Activated naive CD8-positive, alpha-beta T cell treated with anti-CD3 and anti-CD28 coated beads, Interleukin-2, amount 50 U/mL, for 24 hours (primary cell): ENCODE measurements at regions not wholly inside any gene's neighbourhood (a gene's known extent, or its start where the extent isn't known, plus 50 kb on each side); places are given as distances from the start of the nearest gene placed in this dataset.
A peak's percentile ranks its signal among the peaks of the same experiment; 100 is the strongest.

Experiments used
- ATAC-seq: fragments of 150-1000 bp; cut with Tn5 transposase; one replicate; pipeline ENCODE4 v1.10.0; 2021
- DNase-seq: peaks from one replicate; pipeline ENCODE4 v3.0.0; 2021
- H3K27ac Mint-ChIP-seq: one replicate; pipeline ENCODE4 v1.8.0; 2021; ENCODE audit warnings: mild to moderate bottlenecking, mixed read lengths
- H3K27me3 Mint-ChIP-seq: one replicate; pipeline ENCODE4 v1.8.0; 2021; ENCODE audit warnings: mixed read lengths
- H3K36me3 Mint-ChIP-seq: one replicate; pipeline ENCODE4 v1.8.0; 2021; ENCODE audit warnings: low read depth, mixed read lengths
- H3K4me1 Mint-ChIP-seq: one replicate; pipeline ENCODE4 v1.8.0; 2021; ENCODE audit warnings: mixed read lengths
- H3K4me3 Mint-ChIP-seq: one replicate; pipeline ENCODE4 v1.8.0; 2021; ENCODE audit warnings: mild to moderate bottlenecking, moderate library complexity, mixed read lengths
- H3K9me3 Mint-ChIP-seq: one replicate; pipeline ENCODE4 v1.8.0; 2021; ENCODE audit warnings: mixed read lengths

DNA sequence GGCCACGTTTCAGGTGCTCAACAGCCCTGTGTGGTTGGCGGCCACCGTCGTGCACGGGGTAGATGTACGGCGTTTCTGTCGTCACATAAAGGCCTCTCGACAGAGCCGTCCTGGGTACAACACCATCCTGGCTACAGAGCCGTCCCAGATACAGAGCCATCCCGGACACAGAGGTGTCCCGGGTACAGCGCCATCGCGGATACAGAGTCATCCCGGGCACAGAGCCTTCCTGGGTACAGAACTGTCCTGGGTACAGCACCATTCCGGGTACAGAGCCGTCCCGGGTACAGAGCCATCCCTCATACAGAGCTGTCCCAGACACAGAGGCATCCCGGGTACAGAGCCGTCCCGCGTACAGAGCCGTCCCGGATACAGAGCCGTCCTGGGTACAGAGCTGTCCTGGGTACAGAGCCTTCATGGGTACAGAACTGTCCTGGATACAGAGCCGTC, 222.7 kb upstream of the SOX1 start:
- no peak overlapping the region for H3K27ac Mint-ChIP-seq
- peak; percentile 15 for ATAC-seq
- peaks cover 12% of the 10 kb centered on the region for H3K27me3 Mint-ChIP-seq
- no peak overlapping the region for H3K4me3 Mint-ChIP-seq
- H3K36me3 Mint-ChIP-seq: no peaks in the 10 kb centered on the region
- DNase-seq: no peak
- peaks cover 5% of the 10 kb centered on the region for H3K9me3 Mint-ChIP-seq
- no peaks in the 10 kb centered on the region for H3K4me1 Mint-ChIP-seq

DNA sequence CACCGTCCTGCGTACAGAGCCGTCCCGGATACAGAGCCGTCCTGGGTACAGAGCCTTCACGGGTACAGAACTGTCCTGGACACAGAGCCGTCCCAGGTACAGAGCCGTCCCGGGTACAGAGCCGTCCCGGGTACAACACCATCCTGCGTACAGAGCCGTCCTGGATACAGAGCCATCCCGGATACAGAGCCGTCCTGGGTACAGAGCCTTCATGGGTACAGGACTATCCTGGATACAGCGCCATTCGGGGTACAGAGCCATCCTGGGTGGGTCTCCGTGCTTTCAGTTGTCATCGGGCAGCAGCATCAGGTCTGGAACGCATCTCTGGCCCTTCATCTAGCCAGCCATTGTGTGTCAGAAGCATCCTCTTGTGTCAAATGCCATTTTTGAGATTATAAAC, 222.3 kb upstream of the SOX1 start:
- Mint-ChIP-seq H3K27me3 (peaks cover 12% of the 10 kb centered on the region), H3K4me3 (no peak overlapping the region), H3K9me3 (peaks cover 5% of the 10 kb centered on the region), H3K36me3 (no peaks in the 10 kb centered on the region), H3K27ac (no peak overlapping the region), H3K4me1 (no peaks in the 10 kb centered on the region)
- DNase-seq (no peak), ATAC-seq (peak; percentile 15)

DNA sequence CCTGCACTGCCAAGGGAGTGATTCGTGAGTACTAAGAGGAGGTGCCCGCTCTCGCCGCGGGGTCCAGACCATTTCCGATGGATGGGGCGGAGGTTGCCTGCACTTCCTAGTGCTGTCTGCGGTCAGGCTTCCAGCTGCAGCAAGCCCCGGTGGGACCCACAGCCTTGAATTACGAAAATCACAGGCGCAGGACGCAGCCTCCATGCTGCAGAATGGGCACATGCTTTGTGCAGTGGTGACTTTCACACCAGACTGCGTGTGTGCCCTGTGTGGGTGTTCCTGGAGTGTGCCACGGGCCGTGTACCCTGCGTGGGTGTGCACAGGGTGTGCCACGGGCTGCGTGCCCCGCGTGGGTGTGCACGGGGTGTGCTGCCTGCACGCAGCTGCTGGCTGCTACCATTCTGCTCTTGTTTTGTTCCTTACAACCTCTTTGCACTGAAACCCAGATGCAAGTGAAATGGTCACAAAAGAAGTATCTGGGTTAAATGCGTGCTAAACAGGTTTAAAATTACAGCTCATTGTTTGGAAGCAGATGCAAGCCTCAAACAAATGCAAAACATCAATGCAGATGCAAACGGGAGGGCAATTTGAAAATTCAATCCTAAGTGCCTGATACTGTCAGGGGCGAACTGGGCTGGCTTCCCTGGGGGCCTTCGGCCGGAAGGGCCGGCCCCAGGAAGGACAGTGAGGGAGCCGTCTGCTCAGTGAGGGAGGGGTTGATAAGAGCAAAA, 221.2 kb upstream of the SOX1 start:
- DNase-seq: no peak
- peaks cover 12% of the 10 kb centered on the region for H3K27me3 Mint-ChIP-seq
- peaks cover 5% of the 10 kb centered on the region for H3K9me3 Mint-ChIP-seq
- no peak for ATAC-seq
- H3K4me1 Mint-ChIP-seq: no peaks in the 10 kb centered on the region
- no peak overlapping the region for H3K27ac Mint-ChIP-seq
- no peak overlapping the region for H3K4me3 Mint-ChIP-seq
- H3K36me3 Mint-ChIP-seq: no peaks in the 10 kb centered on the region

DNA sequence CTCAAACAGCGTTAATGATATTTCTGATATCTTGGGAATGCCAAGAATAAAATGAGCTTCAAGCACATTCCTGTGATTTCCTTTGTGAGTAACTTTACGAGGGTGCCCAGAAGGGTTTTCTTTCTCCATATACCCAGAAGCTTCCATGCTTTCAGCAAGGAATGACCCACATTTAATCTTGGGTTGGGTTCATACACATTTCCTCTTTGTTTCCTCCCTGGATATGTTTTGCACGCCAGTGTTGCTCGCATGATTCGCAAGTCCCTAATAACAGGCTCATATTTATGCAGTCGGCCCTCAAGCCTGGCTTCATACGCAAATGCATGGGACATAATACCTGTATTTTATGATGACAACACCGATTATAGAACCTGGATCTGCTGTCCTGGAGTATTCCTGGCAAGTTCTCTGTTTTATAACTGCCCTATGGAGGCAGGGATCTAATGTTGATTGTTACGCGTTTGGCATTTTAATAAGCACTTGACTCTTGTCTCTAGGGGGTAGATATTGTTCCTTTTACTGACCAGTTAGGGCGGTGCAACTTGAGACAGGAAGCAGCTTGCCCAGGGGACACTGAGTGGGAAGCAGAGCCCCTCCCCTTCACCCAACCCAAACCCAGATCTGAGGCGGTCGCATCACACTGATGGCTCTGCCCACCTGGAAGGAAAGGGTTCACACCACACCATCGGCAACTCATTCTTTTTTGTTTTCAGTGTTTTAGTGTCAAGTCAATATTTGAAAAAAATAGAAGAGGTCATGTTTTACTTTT, 220.4 kb upstream of the SOX1 start:
- H3K27ac Mint-ChIP-seq: no peak overlapping the region
- peaks cover 12% of the 10 kb centered on the region for H3K27me3 Mint-ChIP-seq
- H3K36me3 Mint-ChIP-seq: no peaks in the 10 kb centered on the region
- ATAC-seq: no peak
- no peaks in the 10 kb centered on the region for H3K4me1 Mint-ChIP-seq
- DNase-seq: no peak
- peaks cover 5% of the 10 kb centered on the region for H3K9me3 Mint-ChIP-seq
- H3K4me3 Mint-ChIP-seq: no peak overlapping the region

DNA sequence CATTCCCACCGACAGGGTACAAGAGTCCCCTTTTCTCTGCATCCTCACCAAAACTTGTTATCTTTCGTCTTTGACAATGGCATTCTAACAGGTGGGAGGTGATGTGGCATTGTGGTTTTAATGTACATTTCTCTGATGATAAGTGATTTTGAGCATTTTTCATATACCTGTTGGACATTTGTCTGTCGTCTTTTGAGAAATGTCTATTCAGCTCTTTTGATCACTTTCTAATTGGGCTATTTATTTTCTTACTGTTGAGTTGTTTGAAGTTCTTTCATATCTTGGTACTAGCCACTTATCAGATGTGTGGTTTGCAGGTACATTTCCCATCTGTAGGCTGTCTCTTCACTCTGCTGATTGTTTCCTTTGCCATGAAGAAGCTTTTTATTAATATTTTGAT, 219.0 kb upstream of the SOX1 start:
- H3K36me3 Mint-ChIP-seq: no peaks in the 10 kb centered on the region
- H3K27ac Mint-ChIP-seq: no peak overlapping the region
- no peaks in the 10 kb centered on the region for H3K4me1 Mint-ChIP-seq
- DNase-seq (no peak), ATAC-seq (no peak)
- peaks cover 5% of the 10 kb centered on the region for H3K9me3 Mint-ChIP-seq
- H3K27me3 Mint-ChIP-seq: peaks cover 12% of the 10 kb centered on the region
- H3K4me3 Mint-ChIP-seq: no peak overlapping the region

DNA sequence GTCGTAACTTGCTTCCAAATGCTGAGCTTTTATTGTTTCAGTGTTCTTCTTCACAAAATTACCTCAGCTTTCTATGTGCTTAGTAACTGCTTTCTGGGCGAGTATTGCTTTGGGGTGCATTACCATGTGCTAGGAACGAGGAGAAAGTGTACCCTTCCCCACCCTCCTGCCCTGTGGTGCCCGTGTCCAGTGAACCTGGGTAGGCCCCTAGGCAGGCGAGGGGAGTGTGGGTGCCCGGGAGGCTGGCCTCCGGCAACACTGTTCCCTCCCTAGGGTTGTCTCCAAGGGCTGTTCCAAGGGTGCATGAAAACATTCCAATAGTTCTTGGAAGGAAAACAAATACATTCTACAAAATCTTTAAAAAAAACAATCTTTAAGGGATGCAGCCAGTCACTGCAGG, 216.5 kb upstream of the SOX1 start:
- no peak overlapping the region for H3K27ac Mint-ChIP-seq
- no peak for ATAC-seq
- no peaks in the 10 kb centered on the region for H3K4me1 Mint-ChIP-seq
- DNase-seq: no peak
- no peak overlapping the region for H3K4me3 Mint-ChIP-seq
- H3K36me3 Mint-ChIP-seq: no peaks in the 10 kb centered on the region
- H3K9me3 Mint-ChIP-seq: no peaks in the 10 kb centered on the region
- peaks cover 11% of the 10 kb centered on the region for H3K27me3 Mint-ChIP-seq

DNA sequence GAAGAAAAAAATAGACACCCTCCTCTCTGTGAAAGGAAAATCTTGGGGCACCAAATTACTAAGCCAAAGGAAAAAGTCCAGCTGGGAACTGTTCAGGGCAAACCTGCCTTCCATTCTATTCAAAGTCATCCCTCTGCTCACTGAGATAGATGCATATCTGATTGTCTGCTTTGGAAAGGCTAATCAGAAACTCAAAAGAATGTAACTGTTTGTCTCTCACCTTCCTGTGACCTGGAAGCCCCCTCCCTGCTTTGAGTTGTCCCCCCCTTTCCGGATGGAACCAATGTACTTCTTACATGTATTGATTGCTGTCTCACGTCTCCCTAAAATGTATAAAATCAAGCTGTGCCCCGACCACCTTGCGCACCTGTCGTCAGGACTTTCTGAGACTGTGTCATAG, 216.0 kb upstream of the SOX1 start:
- H3K27me3 Mint-ChIP-seq: peaks cover 11% of the 10 kb centered on the region
- ATAC-seq: no peak

DNA sequence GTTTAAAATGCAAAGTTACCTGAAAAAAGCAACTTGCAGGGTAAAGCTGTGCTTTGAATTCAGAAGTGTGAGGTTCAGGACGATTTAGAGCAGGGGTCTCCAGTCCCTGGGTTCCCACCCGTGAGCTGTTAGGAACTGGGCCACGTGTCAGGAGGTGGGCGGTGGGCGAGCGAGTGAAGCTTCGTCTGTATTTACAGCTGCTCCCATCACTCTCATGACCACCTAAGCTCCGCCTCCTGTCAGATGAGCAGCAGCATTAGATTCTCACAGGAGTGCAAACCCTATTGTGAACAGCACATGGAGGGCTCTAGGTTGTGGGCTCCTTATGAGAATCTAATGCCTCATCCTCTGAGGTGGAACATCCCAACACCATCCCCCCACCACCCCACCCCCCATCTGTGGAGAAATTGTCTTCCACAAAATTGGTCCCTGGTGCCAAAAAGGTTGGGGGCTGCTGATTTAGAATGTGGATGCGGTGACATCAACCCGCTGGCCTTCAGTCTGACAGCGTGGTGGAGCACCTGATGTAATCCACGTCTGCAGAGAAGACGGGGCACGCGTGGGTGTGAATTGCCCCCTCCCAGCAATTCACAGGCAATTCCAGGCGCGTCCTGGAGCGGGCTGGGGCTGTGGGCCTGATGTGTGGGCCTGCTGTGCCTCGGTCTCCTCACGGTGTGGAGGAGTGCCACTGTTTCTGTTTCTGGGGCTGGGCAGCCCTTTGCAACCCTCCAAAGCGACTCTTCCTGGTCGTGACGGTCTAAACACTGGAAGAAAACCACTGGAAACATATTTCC, 214.0 kb upstream of the SOX1 start:
- Mint-ChIP-seq H3K27me3 (no peaks in the 10 kb centered on the region), H3K27ac (no peak overlapping the region), H3K4me1 (no peaks in the 10 kb centered on the region), H3K36me3 (no peaks in the 10 kb centered on the region), H3K9me3 (no peaks in the 10 kb centered on the region), H3K4me3 (no peak overlapping the region)
- ATAC-seq (no peak), DNase-seq (no peak)

More for the DNA sequence above, 216.0 kb upstream of the SOX1 start:
- Mint-ChIP-seq H3K9me3 (no peaks in the 10 kb centered on the region), H3K4me3 (no peak overlapping the region), H3K27ac (no peak overlapping the region), H3K4me1 (no peaks in the 10 kb centered on the region), H3K36me3 (no peaks in the 10 kb centered on the region)
- DNase-seq: no peak

DNA sequence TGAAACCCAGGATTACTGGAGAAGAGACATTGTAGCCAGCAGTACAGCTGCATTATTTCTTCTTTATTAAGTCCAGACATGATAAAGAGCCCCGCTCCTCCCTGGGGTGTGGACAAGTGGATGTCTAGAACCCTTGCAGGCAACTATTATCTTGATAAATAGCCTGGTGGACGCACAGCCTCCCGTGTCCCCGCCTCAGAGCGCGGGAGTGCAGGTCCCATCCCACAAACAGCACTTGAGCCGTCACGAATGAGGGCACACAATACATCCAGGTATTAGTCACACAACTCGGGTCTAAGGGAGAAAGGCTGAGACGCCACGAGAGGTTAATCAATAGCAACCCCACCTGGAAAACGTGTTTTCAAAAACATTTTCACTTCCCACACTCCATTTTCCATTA, 213.2 kb upstream of the SOX1 start:
- H3K27ac Mint-ChIP-seq: no peak overlapping the region
- H3K27me3 Mint-ChIP-seq: no peaks in the 10 kb centered on the region

DNA sequence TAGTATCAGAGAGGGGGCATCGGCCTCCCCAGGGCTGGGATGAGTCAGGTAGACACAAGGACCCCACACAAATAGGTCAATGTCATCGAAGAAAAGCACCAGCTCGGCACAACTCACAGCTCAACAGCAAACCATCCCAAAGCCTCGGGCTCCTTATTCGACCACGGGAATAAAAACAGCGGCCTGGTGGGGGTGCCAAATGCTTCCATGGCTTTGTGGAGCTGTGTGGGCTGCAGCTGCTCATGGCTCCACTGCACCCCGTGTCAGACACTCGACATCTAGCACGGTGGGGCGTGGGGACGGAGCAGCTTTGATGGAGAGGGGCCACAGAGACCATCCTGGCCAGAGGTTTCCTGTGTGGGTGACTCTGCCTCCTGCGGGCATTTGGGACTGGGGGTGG, 212.5 kb upstream of the SOX1 start:
- H3K36me3 Mint-ChIP-seq: no peaks in the 10 kb centered on the region
- H3K4me1 Mint-ChIP-seq: no peaks in the 10 kb centered on the region
- H3K4me3 Mint-ChIP-seq: no peak overlapping the region
- no peak overlapping the region for H3K27ac Mint-ChIP-seq
- no peak for ATAC-seq
- H3K9me3 Mint-ChIP-seq: no peaks in the 10 kb centered on the region
- DNase-seq: no peak
- no peaks in the 10 kb centered on the region for H3K27me3 Mint-ChIP-seq

More for the DNA sequence above, 213.2 kb upstream of the SOX1 start:
- DNase-seq (no peak), ATAC-seq (no peak)
- Mint-ChIP-seq H3K9me3 (no peaks in the 10 kb centered on the region), H3K4me3 (no peak overlapping the region), H3K36me3 (no peaks in the 10 kb centered on the region), H3K4me1 (no peaks in the 10 kb centered on the region)

DNA sequence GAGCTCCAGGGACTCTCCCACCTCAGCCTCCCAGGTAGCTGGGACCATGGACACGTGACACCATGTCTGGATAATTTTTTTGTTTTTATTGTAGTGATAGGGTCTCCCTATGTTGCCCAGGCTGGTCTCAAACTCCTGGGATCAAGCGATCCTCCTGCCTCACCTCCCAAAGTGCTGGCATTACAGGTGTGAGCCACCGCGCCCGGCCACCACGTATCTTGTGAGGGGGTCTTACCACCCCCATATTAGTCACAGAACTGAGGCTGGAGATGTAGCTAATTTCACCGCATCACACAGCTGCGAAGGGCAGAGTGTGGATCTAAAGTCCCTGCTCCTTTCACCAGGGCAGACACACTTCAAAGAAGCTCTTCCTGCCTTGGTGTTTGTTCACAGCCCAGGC, 211.8 kb upstream of the SOX1 start:
- H3K4me3 Mint-ChIP-seq: no peak overlapping the region
- no peak overlapping the region for H3K27ac Mint-ChIP-seq
- no peak for DNase-seq
- H3K36me3 Mint-ChIP-seq: no peaks in the 10 kb centered on the region
- H3K4me1 Mint-ChIP-seq: no peaks in the 10 kb centered on the region
- H3K27me3 Mint-ChIP-seq: no peaks in the 10 kb centered on the region
- ATAC-seq: no peak
- no peaks in the 10 kb centered on the region for H3K9me3 Mint-ChIP-seq

DNA sequence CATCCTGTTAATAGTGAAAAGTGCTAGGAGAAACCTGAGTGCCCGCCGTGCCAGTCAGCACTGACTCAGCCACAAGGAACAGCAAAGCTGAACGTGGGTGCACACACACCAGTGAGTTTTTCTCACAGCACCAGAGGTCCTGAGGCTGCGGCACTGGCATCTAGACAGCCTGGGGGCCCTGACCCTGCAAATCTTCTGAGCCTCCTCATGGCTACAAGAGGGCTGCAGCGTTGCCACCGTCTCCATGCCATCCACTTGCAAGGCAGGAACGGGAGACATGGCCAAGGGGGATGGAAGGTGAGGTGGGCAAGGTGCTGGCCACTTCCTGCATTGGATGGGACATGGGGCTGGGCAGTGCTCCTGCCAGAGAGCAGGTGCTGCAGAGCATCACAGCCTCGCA, 211.2 kb upstream of the SOX1 start:
- no peaks in the 10 kb centered on the region for H3K36me3 Mint-ChIP-seq
- DNase-seq (no peak), ATAC-seq (no peak)
- no peak overlapping the region for H3K27ac Mint-ChIP-seq
- H3K27me3 Mint-ChIP-seq: no peaks in the 10 kb centered on the region
- H3K4me3 Mint-ChIP-seq: no peak overlapping the region
- H3K4me1 Mint-ChIP-seq: no peaks in the 10 kb centered on the region
- H3K9me3 Mint-ChIP-seq: no peaks in the 10 kb centered on the region

DNA sequence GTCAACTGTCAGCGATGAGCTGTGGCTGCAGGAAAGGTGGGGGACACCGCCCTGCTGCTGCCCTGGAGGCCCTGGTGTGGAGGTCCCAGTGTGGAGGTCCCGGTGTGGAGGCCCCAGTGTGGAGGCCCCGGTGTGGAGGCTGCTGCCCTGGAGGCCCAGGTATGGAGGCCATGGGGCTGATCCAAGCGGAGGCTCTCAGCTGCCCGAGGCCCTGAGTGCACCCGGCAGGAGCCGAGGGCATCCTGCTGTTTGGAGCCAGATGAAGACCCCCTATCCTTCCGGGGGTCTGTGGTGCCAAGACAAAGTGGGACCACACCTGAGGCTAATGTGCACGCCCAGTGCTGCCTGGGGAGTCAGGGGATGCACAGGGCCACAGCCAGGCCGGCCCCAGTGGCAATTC, 210.4 kb upstream of the SOX1 start:
- Mint-ChIP-seq H3K27me3 (peaks cover under 1% of the 10 kb centered on the region), H3K4me3 (no peak overlapping the region), H3K27ac (no peak overlapping the region), H3K9me3 (no peaks in the 10 kb centered on the region), H3K4me1 (no peaks in the 10 kb centered on the region), H3K36me3 (no peaks in the 10 kb centered on the region)
- DNase-seq: no peak
- no peak for ATAC-seq

DNA sequence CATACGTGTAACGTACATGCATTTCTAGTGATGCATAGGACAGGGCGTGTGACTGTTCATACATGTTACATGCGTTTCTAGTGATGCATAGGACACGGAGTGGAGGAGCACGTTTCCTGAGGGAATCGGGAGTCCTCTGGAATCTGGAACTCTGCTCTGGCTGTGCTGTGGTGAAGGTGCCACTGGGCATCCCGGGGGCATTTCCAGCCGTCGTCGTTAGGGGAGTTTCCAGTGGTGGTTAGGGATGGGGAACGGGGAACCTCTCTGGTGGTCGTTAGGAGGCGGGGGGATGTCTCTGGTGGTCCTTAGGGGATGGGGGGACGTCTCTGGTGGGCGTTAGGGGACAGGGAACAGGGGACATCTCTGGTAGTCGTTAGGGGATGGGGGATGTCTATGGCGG, 209.6 kb upstream of the SOX1 start:
- ATAC-seq (no peak), DNase-seq (no peak)
- H3K36me3 Mint-ChIP-seq: no peaks in the 10 kb centered on the region
- no peaks in the 10 kb centered on the region for H3K4me1 Mint-ChIP-seq
- H3K9me3 Mint-ChIP-seq: no peaks in the 10 kb centered on the region
- H3K27me3 Mint-ChIP-seq: peaks cover 3% of the 10 kb centered on the region
- H3K4me3 Mint-ChIP-seq: no peak overlapping the region
- no peak overlapping the region for H3K27ac Mint-ChIP-seq
